22Rv1 (cell line): ENCODE measurements at regions not wholly inside any gene's neighbourhood (a gene's known extent, or its start where the extent isn't known, plus 50 kb on each side); places are given as distances from the start of the nearest gene placed in this dataset.

ENCODE experiments used
- ZFX ChIP-seq: fragments of 450-650 bp; IDR thresholded peaks from 2 replicates; pipeline ENCODE4 v1.6.1; 2017; ENCODE audit warnings: antibody characterized with exemption, borderline replicate concordance
- TF ChIP-seq, protein P1 (sequence below): fragments of 450-650 bp; IDR thresholded peaks from 2 replicates; pipeline ENCODE4 v1.5.1; 2017; ENCODE audit warnings: mild to moderate bottlenecking

DNA sequence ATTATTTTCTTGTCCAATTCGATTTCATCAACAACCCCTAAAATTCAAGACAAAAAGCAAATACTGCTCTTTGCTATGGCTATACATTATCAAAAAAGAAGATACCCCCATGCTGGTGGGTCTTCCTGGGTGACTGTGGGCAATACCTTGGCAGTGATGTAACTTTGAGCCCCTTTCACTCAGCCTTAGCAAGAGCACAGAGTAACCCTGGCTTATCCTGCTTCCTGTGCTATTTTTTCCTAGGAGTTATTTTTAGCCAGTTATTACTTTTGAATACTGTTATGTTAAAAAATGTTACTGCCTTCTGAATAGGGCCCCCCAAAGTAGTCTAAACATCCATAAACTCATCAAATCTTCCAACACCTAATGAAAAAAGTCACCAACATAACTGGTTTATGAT is 145.6 kb upstream of the TSLP start:
- TF ChIP-seq, protein P1, sequence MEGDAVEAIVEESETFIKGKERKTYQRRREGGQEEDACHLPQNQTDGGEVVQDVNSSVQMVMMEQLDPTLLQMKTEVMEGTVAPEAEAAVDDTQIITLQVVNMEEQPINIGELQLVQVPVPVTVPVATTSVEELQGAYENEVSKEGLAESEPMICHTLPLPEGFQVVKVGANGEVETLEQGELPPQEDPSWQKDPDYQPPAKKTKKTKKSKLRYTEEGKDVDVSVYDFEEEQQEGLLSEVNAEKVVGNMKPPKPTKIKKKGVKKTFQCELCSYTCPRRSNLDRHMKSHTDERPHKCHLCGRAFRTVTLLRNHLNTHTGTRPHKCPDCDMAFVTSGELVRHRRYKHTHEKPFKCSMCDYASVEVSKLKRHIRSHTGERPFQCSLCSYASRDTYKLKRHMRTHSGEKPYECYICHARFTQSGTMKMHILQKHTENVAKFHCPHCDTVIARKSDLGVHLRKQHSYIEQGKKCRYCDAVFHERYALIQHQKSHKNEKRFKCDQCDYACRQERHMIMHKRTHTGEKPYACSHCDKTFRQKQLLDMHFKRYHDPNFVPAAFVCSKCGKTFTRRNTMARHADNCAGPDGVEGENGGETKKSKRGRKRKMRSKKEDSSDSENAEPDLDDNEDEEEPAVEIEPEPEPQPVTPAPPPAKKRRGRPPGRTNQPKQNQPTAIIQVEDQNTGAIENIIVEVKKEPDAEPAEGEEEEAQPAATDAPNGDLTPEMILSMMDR: no peak
- no peak for TF ChIP-seq ZFX
